Mucosa of rectum (tissue), 2 donors: ENCODE measurements at regions not wholly inside any gene's neighbourhood (a gene's known extent, or its start where the extent isn't known, plus 50 kb on each side); places are given as distances from the start of the nearest gene placed in this dataset.

Source experiments
- H3K27ac ChIP-seq, 2 donors: one replicate each; pipeline ENCODE4 v1.7.0; 2013; ENCODE audit warnings: inconsistent platforms in 2 of 2, low read depth in 2 of 2, low read length in 2 of 2
- H3K27me3 ChIP-seq, 2 donors: one replicate each; pipeline ENCODE4 v1.7.0; 2013; ENCODE audit warnings: low read length in 2 of 2; ENCODE audit not compliant: control insufficient read depth in 2 of 2, insufficient read depth in 2 of 2
- H3K36me3 ChIP-seq, 2 donors: one replicate each; pipeline ENCODE4 v1.7.0; 2013; ENCODE audit warnings: low read length in 2 of 2; ENCODE audit not compliant: control insufficient read depth in 2 of 2, insufficient read depth in 2 of 2
- H3K4me1 ChIP-seq, 2 donors: one replicate each; pipeline ENCODE4 v1.7.0; 2013; ENCODE audit warnings: low read length in 2 of 2, mild to moderate bottlenecking in 1 of 2; ENCODE audit not compliant: control insufficient read depth in 2 of 2, insufficient read depth in 2 of 2
- H3K4me3 ChIP-seq, 2 donors: one replicate each; pipeline ENCODE4 v1.7.0; 2013; ENCODE audit warnings: low read length in 2 of 2
- H3K9ac ChIP-seq, 2 donors: one replicate each; pipeline ENCODE4 v1.7.0; 2013; ENCODE audit warnings: low read length in 2 of 2, low read depth in 1 of 2, mild to moderate bottlenecking in 1 of 2
- H3K9me3 ChIP-seq, 2 donors: one replicate each; pipeline ENCODE4 v1.7.0; 2013; ENCODE audit warnings: low read length in 2 of 2; ENCODE audit not compliant: control insufficient read depth in 2 of 2
- donor health status: healthy.
- donor health status: Normal muscosa, but diverticular disease.

GRCh38 chr6:4377603-4378002 lies 242.2 kb upstream of the ECI2 start:
- no peaks in the 10 kb centered on the region for H3K27me3 ChIP-seq
- H3K4me3 ChIP-seq = no peak overlapping the region
- H3K9me3 ChIP-seq = no peaks in the 10 kb centered on the region
- no peaks in the 10 kb centered on the region for H3K36me3 ChIP-seq
- H3K4me1 ChIP-seq = no peaks in the 10 kb centered on the region
- H3K9ac ChIP-seq = no peak overlapping the region
- no peak overlapping the region for H3K27ac ChIP-seq

- Histone ChIP-seq H3K4me3 (no peak overlapping the region), H3K9me3 (no peaks in the 10 kb centered on the region), H3K36me3 (no peaks in the 10 kb centered on the region), H3K27ac (no peak overlapping the region), H3K27me3 (no peaks in the 10 kb centered on the region), H3K4me1 (no peaks in the 10 kb centered on the region), H3K9ac (no peak overlapping the region)
Measured at GRCh38 chr6:4374216-4374615, 238.8 kb upstream of the ECI2 start.

DNA sequence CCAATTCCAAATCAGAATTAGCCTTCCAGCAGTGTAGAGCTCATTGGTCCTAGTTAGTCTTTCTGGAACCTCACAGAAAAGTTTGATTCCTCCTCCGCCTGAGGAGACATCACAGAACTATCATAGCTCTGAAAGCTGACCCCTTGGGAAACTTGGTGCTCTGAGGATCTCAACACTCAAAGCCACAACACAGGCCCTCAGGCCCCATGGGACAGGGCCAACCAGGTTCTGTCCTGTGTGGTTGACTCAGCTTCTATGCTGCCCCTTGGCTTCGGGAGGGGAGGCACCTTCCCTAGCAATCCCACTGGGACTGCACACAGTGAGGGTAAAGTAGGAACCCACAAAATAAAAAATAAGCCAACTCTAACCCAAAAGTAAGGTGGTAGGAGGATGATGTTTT lies 237.5 kb upstream of the ECI2 start:
- Histone ChIP-seq H3K27me3 (no peaks in the 10 kb centered on the region), H3K9me3 (no peaks in the 10 kb centered on the region), H3K27ac (no peak overlapping the region), H3K4me1 (no peaks in the 10 kb centered on the region), H3K9ac (no peak overlapping the region), H3K36me3 (no peaks in the 10 kb centered on the region), H3K4me3 (no peak overlapping the region)

DNA sequence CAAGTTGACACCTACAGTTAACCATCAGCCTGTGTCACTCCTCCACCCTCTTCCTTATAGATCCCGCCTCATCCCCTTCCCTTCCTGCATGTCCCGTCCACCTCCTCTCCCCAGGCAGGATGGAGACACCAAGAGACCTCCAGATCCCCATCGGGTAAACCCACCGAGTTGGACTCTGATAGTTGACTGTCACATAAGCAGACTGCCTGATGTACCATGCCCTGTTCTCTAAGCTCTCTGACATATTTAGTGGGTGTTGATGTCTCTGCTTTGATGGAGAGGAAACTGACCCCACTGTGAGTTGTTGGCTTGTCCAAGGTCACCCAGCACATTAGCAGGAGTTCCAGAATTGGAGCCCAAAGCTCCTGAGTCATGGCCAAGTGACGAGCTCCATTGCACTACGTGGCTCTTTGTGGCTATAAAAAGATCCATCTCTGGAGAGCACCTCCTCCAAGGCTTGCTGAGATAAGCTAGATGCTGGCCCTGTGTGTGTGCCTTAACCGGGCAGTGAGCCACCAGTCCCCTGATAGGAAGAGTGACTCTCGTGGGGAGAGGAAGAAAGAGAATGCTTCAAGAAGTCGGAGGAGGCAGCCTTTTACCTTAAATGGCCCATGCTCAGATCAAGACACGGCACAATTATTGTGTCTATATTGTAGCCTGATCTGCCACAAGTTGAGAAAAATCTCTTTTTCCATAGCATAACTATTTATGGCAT lies 236.0 kb upstream of the ECI2 start:
- Histone ChIP-seq H3K4me3 (no peak overlapping the region), H3K9ac (no peak overlapping the region), H3K4me1 (no peaks in the 10 kb centered on the region), H3K36me3 (no peaks in the 10 kb centered on the region), H3K27ac (no peak overlapping the region), H3K9me3 (no peaks in the 10 kb centered on the region), H3K27me3 (no peaks in the 10 kb centered on the region)

- Histone ChIP-seq H3K27me3 (no peaks in the 10 kb centered on the region), H3K36me3 (no peaks in the 10 kb centered on the region), H3K9ac (no peak overlapping the region), H3K9me3 (no peaks in the 10 kb centered on the region), H3K27ac (no peak overlapping the region), H3K4me1 (peaks cover under 1 to 4% of the 10 kb centered on the region in 2 donors), H3K4me3 (no peak overlapping the region)
Measured at GRCh38 chr6:4370066-4370465, 234.7 kb upstream of the ECI2 start.

DNA sequence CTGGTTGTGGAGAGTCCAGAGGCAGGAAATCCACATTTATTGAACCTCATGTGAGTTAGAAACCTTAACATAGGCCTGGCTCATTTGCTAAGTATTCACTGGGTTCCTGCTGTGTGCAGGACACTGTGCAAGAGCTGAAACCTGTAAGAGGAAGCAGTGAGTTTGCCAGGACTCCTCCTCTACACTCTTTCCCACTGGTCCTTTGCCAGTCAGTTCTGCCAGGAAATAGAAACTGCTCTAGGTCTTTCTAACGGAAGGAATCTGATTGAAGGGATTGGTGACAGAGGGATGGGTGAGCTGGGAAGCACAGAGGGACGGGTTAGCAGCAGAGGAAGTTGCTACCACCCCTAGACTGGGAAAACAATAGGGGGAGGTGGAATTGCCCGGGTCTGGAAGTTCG lies 234.2 kb upstream of the ECI2 start:
- Histone ChIP-seq H3K4me3 (no peak overlapping the region), H3K9me3 (no peaks in the 10 kb centered on the region), H3K4me1 (peaks cover 4 to 9% of the 10 kb centered on the region in 2 donors), H3K36me3 (no peaks in the 10 kb centered on the region), H3K9ac (no peak overlapping the region), H3K27me3 (no peaks in the 10 kb centered on the region), H3K27ac (no peak overlapping the region)

GRCh38 chr6:4368649-4369048 lies 233.3 kb upstream of the ECI2 start:
- Histone ChIP-seq H3K9ac (no peak overlapping the region), H3K27me3 (no peaks in the 10 kb centered on the region), H3K4me1 (peaks cover 13 to 18% of the 10 kb centered on the region in 2 donors), H3K36me3 (no peaks in the 10 kb centered on the region), H3K9me3 (no peaks in the 10 kb centered on the region), H3K4me3 (no peak overlapping the region), H3K27ac (no peak overlapping the region)

- Histone ChIP-seq H3K9me3 (no peaks in the 10 kb centered on the region), H3K9ac (no peak overlapping the region), H3K36me3 (no peaks in the 10 kb centered on the region), H3K27me3 (no peaks in the 10 kb centered on the region), H3K4me3 (no peak overlapping the region), H3K27ac (no peak overlapping the region), H3K4me1 (peaks cover 22 to 25% of the 10 kb centered on the region in 2 donors)
Measured at GRCh38 chr6:4367643-4368042, 232.3 kb upstream of the ECI2 start.

- H3K36me3 ChIP-seq = no peaks in the 10 kb centered on the region
- no peaks in the 10 kb centered on the region for H3K9me3 ChIP-seq
- H3K4me3 ChIP-seq = no peak overlapping the region
- no peak overlapping the region for H3K9ac ChIP-seq
- no peak overlapping the region for H3K27ac ChIP-seq
- H3K4me1 ChIP-seq = peaks cover 23 to 29% of the 10 kb centered on the region in 2 donors
- no peaks in the 10 kb centered on the region for H3K27me3 ChIP-seq
Measured at GRCh38 chr6:4366635-4367395, 231.4 kb upstream of the ECI2 start.

DNA sequence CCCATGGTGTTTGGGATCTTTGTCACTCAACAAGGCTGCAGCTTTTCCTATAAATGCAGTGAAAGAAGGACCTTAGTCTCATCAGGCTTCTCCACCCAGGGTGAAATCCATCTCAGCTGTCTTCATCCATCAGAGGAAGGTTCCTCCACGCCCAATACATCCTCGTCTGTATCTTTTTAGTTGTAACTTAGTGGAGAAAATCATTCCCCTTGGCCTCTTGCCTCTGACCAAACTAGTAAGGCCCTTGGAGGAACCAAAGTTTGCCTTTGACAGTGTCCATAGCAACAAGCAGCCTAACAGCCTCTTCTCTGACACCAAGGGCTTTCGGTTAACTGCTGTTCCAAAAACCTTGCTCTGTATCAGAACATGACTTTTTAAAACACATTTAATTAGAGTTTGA lies 230.3 kb upstream of the ECI2 start:
- Histone ChIP-seq H3K9me3 (no peaks in the 10 kb centered on the region), H3K4me3 (no peak overlapping the region), H3K9ac (no peak overlapping the region), H3K27ac (no peak overlapping the region), H3K4me1 (peaks cover 23 to 29% of the 10 kb centered on the region in 2 donors), H3K36me3 (no peaks in the 10 kb centered on the region), H3K27me3 (no peaks in the 10 kb centered on the region)
